Right atrium auricular region (tissue), 2 donors: ENCODE measurements at regions not wholly inside any gene's neighbourhood (a gene's known extent, or its start where the extent isn't known, plus 50 kb on each side); places are given as distances from the start of the nearest gene placed in this dataset.

ENCODE experiments used
- DNase-seq: peaks from one replicate; pipeline ENCODE4 v3.0.0-alpha.2; 2019; ENCODE audit warnings: low spot score
- H3K27ac ChIP-seq, 2 donors: fragments of 200-600 bp; sonication (generic); 1 replicate in 1 of 2; 2 replicates in 1 of 2; pipeline ENCODE4 v1.5.1; 2016 to 2019
- H3K27me3 ChIP-seq, 2 donors: fragments of 200-600 bp; sonication (generic); one replicate each; pipeline versions ENCODE4 v1.5.1 to v1.6.0; 2017 to 2019
- H3K36me3 ChIP-seq: fragments of 200-600 bp; sonication (generic); one replicate; pipeline ENCODE4 v1.5.1; 2016
- H3K4me1 ChIP-seq, 2 donors: fragments of 200-600 bp; sonication (generic); one replicate each; pipeline versions ENCODE4 v1.5.1 to v1.6.0; 2017 to 2019
- H3K4me3 ChIP-seq, 2 donors: fragments of 200-600 bp; sonication (generic); 1 replicate in 1 of 2; 2 replicates in 1 of 2; pipeline ENCODE4 v1.5.1; 2017 to 2019; ENCODE audit warnings: mild to moderate bottlenecking in 1 of 2, moderate library complexity in 1 of 2
- H3K9me3 ChIP-seq, 2 donors: fragments of 200-600 bp; sonication (generic); one replicate each; pipeline ENCODE4 v1.5.1; 2019
- TF ChIP-seq, protein P1 (sequence below), 2 donors: fragments of 200-600 bp; sonication (generic); IDR thresholded peaks; one replicate each; pipeline ENCODE4 v1.5.1; 2019; ENCODE audit warnings: antibody characterized with exemption in 2 of 2

DNA sequence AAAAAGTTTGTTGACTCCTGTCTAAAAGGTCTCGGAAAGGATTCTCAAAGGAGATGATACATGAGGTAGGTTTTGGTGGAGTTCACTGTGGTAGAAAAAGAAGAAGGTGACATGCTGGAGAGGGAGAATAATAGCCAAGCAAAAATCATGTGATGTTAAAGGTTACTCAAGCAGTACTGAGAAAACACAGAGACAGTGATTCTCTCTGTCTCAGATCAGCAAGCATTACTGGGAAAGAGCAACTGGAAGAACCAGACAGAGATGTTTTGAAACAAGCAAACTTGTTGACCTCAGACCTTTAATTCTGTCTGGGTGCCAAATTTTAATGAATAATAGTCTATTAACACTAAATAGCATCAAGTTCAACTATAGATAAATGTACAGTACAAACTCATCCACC, 183.5 kb upstream of the PLEKHG7 start:
- TF ChIP-seq, protein P1, sequence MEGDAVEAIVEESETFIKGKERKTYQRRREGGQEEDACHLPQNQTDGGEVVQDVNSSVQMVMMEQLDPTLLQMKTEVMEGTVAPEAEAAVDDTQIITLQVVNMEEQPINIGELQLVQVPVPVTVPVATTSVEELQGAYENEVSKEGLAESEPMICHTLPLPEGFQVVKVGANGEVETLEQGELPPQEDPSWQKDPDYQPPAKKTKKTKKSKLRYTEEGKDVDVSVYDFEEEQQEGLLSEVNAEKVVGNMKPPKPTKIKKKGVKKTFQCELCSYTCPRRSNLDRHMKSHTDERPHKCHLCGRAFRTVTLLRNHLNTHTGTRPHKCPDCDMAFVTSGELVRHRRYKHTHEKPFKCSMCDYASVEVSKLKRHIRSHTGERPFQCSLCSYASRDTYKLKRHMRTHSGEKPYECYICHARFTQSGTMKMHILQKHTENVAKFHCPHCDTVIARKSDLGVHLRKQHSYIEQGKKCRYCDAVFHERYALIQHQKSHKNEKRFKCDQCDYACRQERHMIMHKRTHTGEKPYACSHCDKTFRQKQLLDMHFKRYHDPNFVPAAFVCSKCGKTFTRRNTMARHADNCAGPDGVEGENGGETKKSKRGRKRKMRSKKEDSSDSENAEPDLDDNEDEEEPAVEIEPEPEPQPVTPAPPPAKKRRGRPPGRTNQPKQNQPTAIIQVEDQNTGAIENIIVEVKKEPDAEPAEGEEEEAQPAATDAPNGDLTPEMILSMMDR (IDR thresholded peaks at IDR 0.05): no peak
- H3K27me3 ChIP-seq: no peaks in the 10 kb centered on the region

DNA sequence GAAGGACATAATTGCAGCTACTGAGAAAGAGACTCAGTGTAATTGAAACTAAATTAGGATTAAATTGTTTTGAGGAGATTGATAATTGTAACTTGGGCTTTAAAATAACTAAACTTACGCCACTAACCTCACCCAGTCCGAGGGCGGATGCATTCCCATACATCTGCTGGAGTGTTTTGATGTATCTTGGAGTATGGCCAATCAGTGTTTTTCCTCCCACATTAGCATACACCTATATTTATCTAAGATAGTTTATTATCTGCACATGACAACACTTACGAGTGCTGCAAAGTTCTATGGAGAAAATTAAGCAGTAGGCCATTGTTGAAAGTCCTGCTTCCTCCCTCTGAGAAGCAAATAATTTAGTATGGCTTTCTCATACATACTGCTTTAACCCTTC, 184.7 kb upstream of the PLEKHG7 start:
- Histone ChIP-seq H3K9me3 (no peaks in the 10 kb centered on the region), H3K27me3 (no peaks in the 10 kb centered on the region), H3K4me1 (no peaks in the 10 kb centered on the region), H3K4me3 (no peak overlapping the region), H3K27ac (no peak overlapping the region), H3K36me3 (no peaks in the 10 kb centered on the region)
- no peak for DNase-seq
- TF ChIP-seq, protein P1 (IDR thresholded peaks at IDR 0.05): no peak

More for the DNA sequence above, 183.5 kb upstream of the PLEKHG7 start:
- H3K4me3 ChIP-seq: no peak overlapping the region
- no peak overlapping the region for H3K27ac ChIP-seq
- DNase-seq: no peak
- H3K36me3 ChIP-seq: no peaks in the 10 kb centered on the region
- H3K4me1 ChIP-seq: no peaks in the 10 kb centered on the region
- no peaks in the 10 kb centered on the region for H3K9me3 ChIP-seq

DNA sequence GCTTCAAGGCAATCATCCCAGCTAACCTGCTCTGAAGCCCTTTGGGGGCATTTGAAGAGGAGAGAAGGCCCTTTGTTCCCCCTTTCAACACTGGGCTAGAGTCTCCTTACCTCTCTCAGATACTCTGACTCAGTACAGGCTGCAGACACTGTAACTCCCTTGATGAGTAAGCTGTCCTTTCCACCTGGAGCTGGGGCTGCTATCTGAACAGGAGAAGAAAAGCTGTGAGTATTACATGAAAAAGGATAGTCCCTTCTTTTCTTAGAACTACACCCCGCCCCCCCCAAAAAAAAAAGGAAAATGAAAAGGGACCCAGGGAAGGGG, 186.6 kb upstream of the PLEKHG7 start:
- no peak overlapping the region for H3K27ac ChIP-seq
- H3K4me3 ChIP-seq: no peak overlapping the region
- no peaks in the 10 kb centered on the region for H3K27me3 ChIP-seq
- DNase-seq: no peak
- no peaks in the 10 kb centered on the region for H3K36me3 ChIP-seq
- TF ChIP-seq, protein P1 (IDR thresholded peaks at IDR 0.05): no peak
- no peaks in the 10 kb centered on the region for H3K9me3 ChIP-seq
- no peaks in the 10 kb centered on the region for H3K4me1 ChIP-seq

DNA sequence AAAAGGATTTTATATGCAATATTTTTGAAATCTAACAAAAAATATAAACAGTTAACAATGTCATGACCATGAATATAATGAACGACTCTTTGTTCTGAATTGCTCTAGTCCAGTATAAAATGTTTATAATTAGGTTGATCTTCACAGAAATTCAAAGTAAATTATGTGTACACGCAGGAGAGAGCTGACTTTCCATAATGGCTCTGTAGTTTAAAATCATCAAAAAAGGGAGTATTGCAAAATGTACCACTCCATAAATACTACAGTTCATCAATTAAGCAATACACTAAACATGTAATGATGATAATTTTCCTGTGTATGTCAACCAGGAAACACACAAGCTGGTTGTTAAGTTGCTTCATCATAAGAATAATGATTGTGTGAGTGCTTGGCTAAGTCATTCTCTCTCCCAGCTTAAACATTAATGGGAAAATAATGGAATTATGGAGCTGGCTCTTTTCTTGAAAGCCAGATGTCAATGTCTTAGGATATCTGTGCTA, 189.5 kb upstream of the PLEKHG7 start:
- no peaks in the 10 kb centered on the region for H3K36me3 ChIP-seq
- no peak overlapping the region for H3K27ac ChIP-seq
- no peak overlapping the region for H3K4me3 ChIP-seq
- no peaks in the 10 kb centered on the region for H3K4me1 ChIP-seq
- no peaks in the 10 kb centered on the region for H3K9me3 ChIP-seq
- DNase-seq: no peak
- H3K27me3 ChIP-seq: no peaks in the 10 kb centered on the region
- TF ChIP-seq, protein P1 (IDR thresholded peaks at IDR 0.05): no peak

DNA sequence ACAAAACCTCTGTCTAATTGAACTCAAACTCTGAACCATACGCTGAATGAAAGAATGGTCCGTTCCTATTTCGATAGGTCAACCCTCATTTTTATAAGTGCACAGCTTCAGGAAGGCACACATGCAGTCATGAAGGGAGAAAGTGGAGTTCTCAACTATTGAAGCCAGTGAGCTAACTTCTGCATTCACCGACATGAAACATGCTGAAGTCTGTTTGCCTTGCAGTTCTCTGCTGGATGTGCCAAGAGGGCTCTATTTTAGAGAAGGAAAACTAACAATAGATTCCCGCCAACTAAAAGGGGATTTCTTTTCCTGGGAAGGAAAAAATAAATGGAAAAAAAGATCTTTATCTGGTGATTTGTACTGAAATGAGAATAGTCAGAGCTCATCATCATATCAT, 191.0 kb upstream of the PLEKHG7 start:
- TF ChIP-seq, protein P1 (IDR thresholded peaks at IDR 0.05): no peak
- Histone ChIP-seq H3K4me3 (no peak overlapping the region), H3K4me1 (peaks cover 0 to 3% of the 10 kb centered on the region in 2 donors), H3K36me3 (no peaks in the 10 kb centered on the region), H3K9me3 (no peaks in the 10 kb centered on the region), H3K27me3 (no peaks in the 10 kb centered on the region), H3K27ac (no peak overlapping the region)
- no peak for DNase-seq

DNA sequence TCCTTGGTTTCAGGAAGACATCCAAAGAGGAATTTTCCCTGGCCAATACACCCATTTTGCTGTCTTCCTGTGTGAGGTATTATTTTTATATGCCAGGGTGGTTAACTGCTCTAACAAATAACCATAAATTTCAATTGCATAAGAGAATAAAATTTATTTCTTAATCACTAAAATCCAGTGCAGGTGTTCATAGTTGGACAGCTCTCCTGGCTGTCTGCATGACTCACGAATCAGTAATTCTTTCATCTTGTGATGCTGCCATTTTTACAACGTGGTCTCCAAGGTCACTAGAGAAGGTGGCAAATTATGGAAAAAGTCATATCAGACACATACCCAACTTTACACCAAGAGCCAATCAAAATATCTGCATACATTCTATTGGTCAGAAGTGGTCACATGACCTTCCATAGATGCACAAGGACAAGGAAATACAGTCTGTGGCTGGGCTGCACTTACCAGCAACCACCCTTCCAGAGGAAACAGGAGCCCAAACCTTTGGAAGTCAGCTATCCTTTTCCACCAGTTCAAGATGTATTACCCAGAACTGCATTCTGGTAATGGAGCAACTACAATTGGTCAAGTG, 193.5 kb upstream of the PLEKHG7 start:
- DNase-seq: no peak
- Histone ChIP-seq H3K27ac (no peak overlapping the region), H3K4me1 (peaks cover 0 to 28% of the 10 kb centered on the region in 2 donors), H3K9me3 (no peaks in the 10 kb centered on the region), H3K27me3 (no peaks in the 10 kb centered on the region), H3K36me3 (no peaks in the 10 kb centered on the region), H3K4me3 (no peak overlapping the region)
- TF ChIP-seq, protein P1 (IDR thresholded peaks at IDR 0.05): no peak
